ENCODE measurements at regions not wholly inside any gene's neighbourhood (a gene's known extent, or its start where the extent isn't known, plus 50 kb on each side); places are given as distances from the start of the nearest gene placed in this dataset.

DNA sequence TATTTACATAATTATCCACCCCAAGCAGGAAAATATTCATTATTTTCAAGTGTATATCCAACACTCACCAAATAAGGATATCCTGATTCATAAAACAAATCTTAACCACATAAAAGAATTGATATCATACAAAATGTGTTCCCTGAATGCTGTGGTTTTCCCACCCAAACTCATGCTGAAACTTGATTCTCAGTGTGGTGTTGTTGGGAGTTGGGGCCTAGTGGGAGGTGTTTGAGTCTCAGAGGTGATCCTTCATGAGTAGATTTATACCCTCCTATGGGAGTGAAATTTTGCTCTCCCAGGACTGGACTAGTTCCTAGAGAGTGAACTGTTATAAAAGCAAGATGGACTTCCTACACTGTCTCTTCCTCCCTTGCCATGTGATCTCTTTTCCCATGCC is 1028.3 kb downstream of the SORCS1 start:
- Histone ChIP-seq H3K4me1 (replicated peaks in 1 of 4; ENCODE audit: control insufficient read depth in 3 of 4, insufficient read depth in 4 of 4, low read length in 3 of 4) (no peaks in the 10 kb centered on the region), H2BK20ac (ENCODE audit: low read length) (no peak overlapping the region), H3K18ac (ENCODE audit: extremely low read depth, low read length) (no peak overlapping the region), H2AK5ac (ENCODE audit: low read depth, low read length) (no peak overlapping the region), H4K8ac (ENCODE audit: extremely low read depth, insufficient read depth, low read length) (no peak overlapping the region), H4K20me1 (replicated peaks in 1 of 2; ENCODE audit: control insufficient read depth in 1 of 2, insufficient read depth in 2 of 2, low read length in 2 of 2) (no peaks in the 10 kb centered on the region), H2AFZ (ENCODE audit: low read length) (no peak overlapping the region), H2BK12ac (ENCODE audit: low read depth, low read length) (no peak overlapping the region), H3K23ac (ENCODE audit: insufficient read length) (no peak overlapping the region), H3K27me3 (replicated peaks in 1 of 4; ENCODE audit: control insufficient read depth in 3 of 4, extremely low read depth in 1 of 4, insufficient read depth in 3 of 4, low read length in 3 of 4) (no peaks in the 10 kb centered on the region), H2BK120ac (replicated peaks; ENCODE audit: low read depth, low read length) (no peak overlapping the region), H3K27ac (ENCODE audit: low read depth, low read length) (no peak overlapping the region), H3K4me2 (ENCODE audit: insufficient read depth in 1 of 2, low read depth in 2 of 2, low read length in 2 of 2) (no peak overlapping the region), H3K4me3 (ENCODE audit: extremely low read depth in 1 of 4, insufficient read depth in 2 of 4, low read depth in 3 of 4, low read length in 4 of 4) (no peak overlapping the region), H3K4ac (replicated peaks; ENCODE audit: insufficient read length, low read depth, low read length) (no peak overlapping the region), H3K23me2 (ENCODE audit: low read depth, low read length) (no peaks in the 10 kb centered on the region), H3K79me2 (ENCODE audit: control insufficient read depth in 1 of 2, insufficient read depth in 2 of 2, low read length in 2 of 2) (no peaks in the 10 kb centered on the region), H4K5ac (ENCODE audit: insufficient read length, low read depth, low read length) (no peak overlapping the region), H3K79me1 (ENCODE audit: low read depth, low read length) (no peaks in the 10 kb centered on the region), H4K91ac (replicated peaks; ENCODE audit: insufficient read length, low read length) (no peak overlapping the region), H2BK5ac (ENCODE audit: low read depth, low read length) (no peak overlapping the region), H3K36me3 (ENCODE audit: control insufficient read depth in 2 of 4, insufficient read depth in 4 of 4, low read length in 3 of 4) (no peaks in the 10 kb centered on the region), H3K9ac (replicated peaks in 1 of 4; ENCODE audit: extremely low read depth in 1 of 4, low read depth in 3 of 4, low read length in 3 of 4) (no peak overlapping the region), H3K56ac (replicated peaks; ENCODE audit: insufficient read length, low read depth, low read length) (no peak overlapping the region), H3K14ac (ENCODE audit: insufficient read length) (no peak overlapping the region), H2BK15ac (ENCODE audit: low read length) (no peak overlapping the region), H3K9me3 (ENCODE audit: insufficient read depth in 2 of 2, low read depth in 1 of 2, low read length in 1 of 2) (no peaks in the 10 kb centered on the region)
- TF ChIP-seq KDM5A (IDR thresholded peaks at IDR 0.05; ENCODE audit: low read length) (no peak), CHD2 (IDR thresholded peaks at IDR 0.05; ENCODE audit: low read length) (no peak), RAD21 (IDR thresholded peaks at IDR 0.05 in 1 of 2, conservative IDR thresholded peaks at IDR 0.05 in 1 of 2; ENCODE audit: low read depth in 2 of 2, low read length in 2 of 2) (no peak), BCL11A (IDR thresholded peaks at IDR 0.05; ENCODE audit: low read depth in 2 of 2, low read length in 2 of 2) (no peak), SIX5 (IDR thresholded peaks at IDR 0.05; ENCODE audit: low read depth, low read length) (no peak), YY1 (IDR thresholded peaks at IDR 0.05; ENCODE audit: low read depth, low read length) (no peak), POLR2A (IDR thresholded peaks at IDR 0.05; ENCODE audit: control extremely low read depth in 1 of 2, low read depth in 2 of 2, low read length in 2 of 2) (no peak)
- DNase-seq (ENCODE audit: low read depth in 1 of 2, low spot score in 2 of 2) (no peak), FAIRE-seq (no peak)
- ChIA-PET POLR2A (ENCODE audit: partially characterized antibody) (no interaction called here), CTCF (ENCODE audit: partially characterized antibody) (interaction anchor here (1.6 kb wide), 1 partner anchor 186 kb away, joined by 4 read pairs; no protein-coding TSS in a partner anchor)
